ENCODE measurements at regions not wholly inside any gene's neighbourhood (a gene's known extent, or its start where the extent isn't known, plus 50 kb on each side); places are given as distances from the start of the nearest gene placed in this dataset.

GRCh38 chr6:25125736-25126135, 153.4 kb upstream of the CARMIL1 start:
- H3K27me3 ChIP-seq (ENCODE audit: control insufficient read depth in 4 of 4, insufficient read depth in 4 of 4, low read length in 3 of 4), result no peaks in the 10 kb centered on the region
- H3K27ac ChIP-seq (ENCODE audit: low read depth in 1 of 2, low read length in 2 of 2), result no peak overlapping the region

More at GRCh38 chr6:25125736-25126135, 153.4 kb upstream of the CARMIL1 start:
- no peak overlapping the region for H3K9ac ChIP-seq (ENCODE audit: low read depth in 1 of 2, low read length in 2 of 2)
- no peak overlapping the region for H3K4me3 ChIP-seq (ENCODE audit: low read depth in 1 of 3, low read length in 3 of 3)
- peaks cover 0 to 4% (median 0%) of the 10 kb centered on the region in 4 donors for H3K36me3 ChIP-seq (ENCODE audit: control insufficient read depth in 4 of 4, insufficient read depth in 3 of 4, low read depth in 1 of 4, low read length in 3 of 4)
- peaks cover 0 to 6% (median 2%) of the 10 kb centered on the region in 4 donors for H3K4me1 ChIP-seq (ENCODE audit: control insufficient read depth in 4 of 4, insufficient read depth in 4 of 4, low read length in 3 of 4)
- 80% methylated on average over 5 of the region's 5 CpGs for WGBS
- DNase-seq (ENCODE audit: low spot score), result no peak
- no peaks in the 10 kb centered on the region for H3K9me3 ChIP-seq (ENCODE audit: control insufficient read depth in 4 of 4, low read length in 3 of 4)
- TF ChIP-seq GABPA (IDR thresholded peaks at IDR 0.05 in 1 of 2, conservative IDR thresholded peaks at IDR 0.05 in 1 of 2) (no peak), NR2F2 (IDR thresholded peaks at IDR 0.05) (no peak), HNF4G (IDR thresholded peaks at IDR 0.05) (no peak), RAD21 (IDR thresholded peaks at IDR 0.05) (no peak), ZBTB33 (IDR thresholded peaks at IDR 0.05) (no peak), SP1 (IDR thresholded peaks at IDR 0.05) (no peak), RXRA (IDR thresholded peaks at IDR 0.05) (no peak), CTCF (IDR thresholded peaks at IDR 0.05; ENCODE audit: low read depth, low read length, missing input control) (no peak), FOXA2 (IDR thresholded peaks at IDR 0.05) (no peak), FOXA1 (IDR thresholded peaks at IDR 0.05) (no peak), MAX (IDR thresholded peaks at IDR 0.05) (no peak), TAF1 (conservative IDR thresholded peaks at IDR 0.05) (no peak), JUND (IDR thresholded peaks at IDR 0.05) (no peak), REST (IDR thresholded peaks at IDR 0.05) (no peak), ATF3 (IDR thresholded peaks at IDR 0.05) (no peak), HNF4A (conservative IDR thresholded peaks at IDR 0.05) (no peak), YY1 (IDR thresholded peaks at IDR 0.05) (no peak), EGR1 (IDR thresholded peaks at IDR 0.05; ENCODE audit: low read depth in 2 of 2) (no peak)

All from liver (tissue), 8 donors.